D721Med (cell line): ENCODE measurements at regions not wholly inside any gene's neighbourhood (a gene's known extent, or its start where the extent isn't known, plus 50 kb on each side); places are given as distances from the start of the nearest gene placed in this dataset.

ENCODE experiments used
- DNase-seq: peaks from one replicate; pipeline ENCODE4 v3.0.0; 2011; ENCODE audit warnings: low spot score; ENCODE audit not compliant: insufficient read length
- FAIRE-seq: peaks from 2 replicates; lab custom pipeline; 2011; peaks lifted over from hg19 to GRCh38; lab: Jason Lieb, UNC
- CTCF ChIP-seq: IDR thresholded peaks from 2 replicates; pipeline ENCODE4 v1.5.1; 2012; ENCODE audit warnings: mild to moderate bottlenecking, control low read depth; ENCODE audit not compliant: insufficient read depth; ENCODE audit errors: missing control alignments

- DNase-seq (no peak), FAIRE-seq (no peak)
- no peak for TF ChIP-seq CTCF
Observed at GRCh38 chr10:62643606-62644587, 160.6 kb upstream of the ADO start.

- FAIRE-seq (no peak), DNase-seq (no peak)
- TF ChIP-seq CTCF: no peak
Observed at GRCh38 chr10:62647375-62648092, 157.0 kb upstream of the ADO start.

GRCh38 chr10:62648921-62649320 lies 155.6 kb upstream of the ADO start:
- no peak for DNase-seq
- FAIRE-seq: no peak
- no peak for TF ChIP-seq CTCF

- DNase-seq (no peak), FAIRE-seq (no peak)
- no peak for TF ChIP-seq CTCF
Observed at GRCh38 chr10:62650411-62650810, 154.1 kb upstream of the ADO start.

- FAIRE-seq (no peak), DNase-seq (no peak)
- no peak for TF ChIP-seq CTCF
Observed at GRCh38 chr10:62651341-62651740, 153.2 kb upstream of the ADO start.

- DNase-seq: no peak
- TF ChIP-seq CTCF: no peak
- no peak for FAIRE-seq
Observed at GRCh38 chr10:62652114-62652513, 152.4 kb upstream of the ADO start.
